ENCODE measurements at regions not wholly inside any gene's neighbourhood (a gene's known extent, or its start where the extent isn't known, plus 50 kb on each side); places are given as distances from the start of the nearest gene placed in this dataset.

DNA sequence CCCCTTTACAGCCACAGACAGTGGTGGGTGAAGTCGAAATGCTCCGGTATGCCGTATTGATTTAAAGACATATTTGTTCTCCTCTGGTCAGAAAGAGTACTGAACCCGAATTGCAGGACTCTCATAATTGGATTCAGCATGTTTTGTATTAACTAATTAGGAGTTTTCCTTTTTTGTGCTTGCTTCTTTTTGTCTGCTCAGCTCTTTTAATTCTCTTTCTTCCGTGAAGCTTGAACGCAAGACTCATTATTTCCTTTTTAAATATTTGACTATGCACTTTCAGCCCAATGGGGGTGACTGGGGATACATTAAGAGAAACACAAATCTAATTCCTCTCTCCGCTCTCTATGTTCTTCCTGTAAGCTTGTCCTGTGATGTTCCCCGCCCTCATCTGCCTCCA, 246.6 kb upstream of the IRX2 start:
- ATAC-seq (ENCODE audit: low read depth) = no peak
- DNase-seq = no peak
- Histone ChIP-seq H3K4me2 (replicated peaks; ENCODE audit: low read depth, low read length, poor library complexity, severe bottlenecking) (no peak overlapping the region), H3K27me3 (replicated peaks in 1 of 4; ENCODE audit: control extremely low read depth in 1 of 4, control insufficient read depth in 3 of 4, insufficient read depth in 4 of 4, low read length in 3 of 4) (no peaks in the 10 kb centered on the region), H3K4me3 (ENCODE audit: control extremely low read depth in 1 of 5, extremely low read depth in 1 of 5, insufficient read depth in 1 of 5, low read depth in 2 of 5, low read length in 4 of 5) (no peak overlapping the region), H3K9ac (ENCODE audit: low read length) (no peak overlapping the region), H3K79me2 (ENCODE audit: control insufficient read depth, insufficient read depth, low read length) (no peaks in the 10 kb centered on the region), H3K36me3 (replicated peaks in 1 of 2; ENCODE audit: control extremely low read depth in 1 of 2, control insufficient read depth in 1 of 2, extremely low read depth in 1 of 2, insufficient read depth in 2 of 2, low read length in 1 of 2) (no peaks in the 10 kb centered on the region), H3K27ac (ENCODE audit: low read length in 2 of 2) (no peak overlapping the region), H2AFZ (ENCODE audit: insufficient read depth, low read depth, low read length, poor library complexity, severe bottlenecking) (no peak overlapping the region), H3K4me1 (ENCODE audit: control insufficient read depth in 2 of 2, insufficient read depth in 2 of 2, low read length in 2 of 2) (no peaks in the 10 kb centered on the region), H3K9me3 (ENCODE audit: control extremely low read depth in 1 of 3, control insufficient read depth in 2 of 3, insufficient read depth in 1 of 3, low read length in 2 of 3) (peaks cover 0 to 32% (median 1%) of the 10 kb centered on the region in 3 donors), H4K20me1 (ENCODE audit: control insufficient read depth, insufficient read depth, low read length, poor library complexity, severe bottlenecking) (no peaks in the 10 kb centered on the region)
- POLR2A ChIA-PET = no interaction called here
- no peaks in the 10 kb centered on the region for H3K4me1 Mint-ChIP-seq
- CTCF ChIA-PET = no interaction called here
- intact Hi-C loops (cut with micrococcal nuclease) = no loop called here
- no peak overlapping the region for H3K27ac Mint-ChIP-seq
- H3K9me3 Mint-ChIP-seq (ENCODE audit: insufficient read depth) = no peaks in the 10 kb centered on the region
- 78% methylated on average over 3 of the region's 8 CpGs for WGBS (ENCODE audit: insufficient coverage)
- H3K27me3 Mint-ChIP-seq = no peaks in the 10 kb centered on the region
- H3K4me3 Mint-ChIP-seq = no peak overlapping the region
- TF ChIP-seq, protein P1, sequence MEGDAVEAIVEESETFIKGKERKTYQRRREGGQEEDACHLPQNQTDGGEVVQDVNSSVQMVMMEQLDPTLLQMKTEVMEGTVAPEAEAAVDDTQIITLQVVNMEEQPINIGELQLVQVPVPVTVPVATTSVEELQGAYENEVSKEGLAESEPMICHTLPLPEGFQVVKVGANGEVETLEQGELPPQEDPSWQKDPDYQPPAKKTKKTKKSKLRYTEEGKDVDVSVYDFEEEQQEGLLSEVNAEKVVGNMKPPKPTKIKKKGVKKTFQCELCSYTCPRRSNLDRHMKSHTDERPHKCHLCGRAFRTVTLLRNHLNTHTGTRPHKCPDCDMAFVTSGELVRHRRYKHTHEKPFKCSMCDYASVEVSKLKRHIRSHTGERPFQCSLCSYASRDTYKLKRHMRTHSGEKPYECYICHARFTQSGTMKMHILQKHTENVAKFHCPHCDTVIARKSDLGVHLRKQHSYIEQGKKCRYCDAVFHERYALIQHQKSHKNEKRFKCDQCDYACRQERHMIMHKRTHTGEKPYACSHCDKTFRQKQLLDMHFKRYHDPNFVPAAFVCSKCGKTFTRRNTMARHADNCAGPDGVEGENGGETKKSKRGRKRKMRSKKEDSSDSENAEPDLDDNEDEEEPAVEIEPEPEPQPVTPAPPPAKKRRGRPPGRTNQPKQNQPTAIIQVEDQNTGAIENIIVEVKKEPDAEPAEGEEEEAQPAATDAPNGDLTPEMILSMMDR (IDR thresholded peaks at IDR 0.05) = no peak
- TF ChIP-seq EZH2 (IDR thresholded peaks at IDR 0.05; ENCODE audit: borderline replicate concordance, insufficient read depth, low read depth, low read length, poor library complexity, severe bottlenecking) = no peak

DNA sequence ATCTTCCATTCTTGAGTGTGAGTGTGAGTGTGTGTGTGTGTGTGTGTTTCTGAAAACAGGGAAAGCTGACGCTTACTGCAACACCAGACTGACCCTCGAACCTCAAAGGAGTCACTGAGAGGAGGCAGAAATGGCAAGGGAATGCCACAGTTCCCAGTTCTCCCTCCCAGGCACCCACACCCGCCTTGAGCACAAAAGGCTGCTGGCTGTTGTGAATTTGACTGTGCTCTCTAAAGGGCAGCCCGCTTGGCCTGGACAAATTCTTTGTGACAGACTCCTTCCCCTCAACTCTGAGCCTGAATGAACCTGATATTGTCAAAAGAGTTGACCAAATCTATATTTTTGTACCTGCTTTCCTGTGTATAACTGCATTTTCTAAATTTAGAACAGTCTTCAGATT, 245.7 kb upstream of the IRX2 start:
- TF ChIP-seq, protein P1 (IDR thresholded peaks at IDR 0.05) = no peak
- no peak for TF ChIP-seq EZH2 (IDR thresholded peaks at IDR 0.05; ENCODE audit: borderline replicate concordance, insufficient read depth, low read depth, low read length, poor library complexity, severe bottlenecking)
- WGBS (ENCODE audit: insufficient coverage) = 72% methylated on average over 3 of the region's 4 CpGs
- Mint-ChIP-seq H3K27me3 (no peaks in the 10 kb centered on the region), H3K4me3 (no peak overlapping the region), H3K4me1 (no peaks in the 10 kb centered on the region), H3K27ac (no peak overlapping the region), H3K9me3 (ENCODE audit: insufficient read depth) (no peaks in the 10 kb centered on the region)
- Histone ChIP-seq H3K4me1 (ENCODE audit: control insufficient read depth in 2 of 2, insufficient read depth in 2 of 2, low read length in 2 of 2) (no peaks in the 10 kb centered on the region), H3K27me3 (replicated peaks in 1 of 4; ENCODE audit: control extremely low read depth in 1 of 4, control insufficient read depth in 3 of 4, insufficient read depth in 4 of 4, low read length in 3 of 4) (no peaks in the 10 kb centered on the region), H3K4me2 (replicated peaks; ENCODE audit: low read depth, low read length, poor library complexity, severe bottlenecking) (no peak overlapping the region), H3K27ac (ENCODE audit: low read length in 2 of 2) (no peak overlapping the region), H3K4me3 (ENCODE audit: control extremely low read depth in 1 of 5, extremely low read depth in 1 of 5, insufficient read depth in 1 of 5, low read depth in 2 of 5, low read length in 4 of 5) (no peak overlapping the region), H3K36me3 (replicated peaks in 1 of 2; ENCODE audit: control extremely low read depth in 1 of 2, control insufficient read depth in 1 of 2, extremely low read depth in 1 of 2, insufficient read depth in 2 of 2, low read length in 1 of 2) (no peaks in the 10 kb centered on the region), H3K79me2 (ENCODE audit: control insufficient read depth, insufficient read depth, low read length) (no peaks in the 10 kb centered on the region), H3K9ac (ENCODE audit: low read length) (no peak overlapping the region), H4K20me1 (ENCODE audit: control insufficient read depth, insufficient read depth, low read length, poor library complexity, severe bottlenecking) (no peaks in the 10 kb centered on the region), H3K9me3 (ENCODE audit: control extremely low read depth in 1 of 3, control insufficient read depth in 2 of 3, insufficient read depth in 1 of 3, low read length in 2 of 3) (peaks cover 0 to 30% (median 1%) of the 10 kb centered on the region in 3 donors), H2AFZ (ENCODE audit: insufficient read depth, low read depth, low read length, poor library complexity, severe bottlenecking) (no peak overlapping the region)
- CTCF ChIA-PET = no interaction called here
- ATAC-seq (ENCODE audit: low read depth) = no peak
- no peak for DNase-seq
- intact Hi-C loops (cut with micrococcal nuclease) = no loop called here
- POLR2A ChIA-PET = no interaction called here
